ENCODE measurements at regions not wholly inside any gene's neighbourhood (a gene's known extent, or its start where the extent isn't known, plus 50 kb on each side); places are given as distances from the start of the nearest gene placed in this dataset.

GRCh38 chr12:128042825-128043224 lies 224.1 kb upstream of the TMEM132C start:
- TF ChIP-seq POLR2A (IDR thresholded peaks at IDR 0.05; ENCODE audit: extremely low read depth, insufficient read length): no peak
- no peak for TF ChIP-seq MAX (IDR thresholded peaks at IDR 0.05; ENCODE audit: low read depth, low read length)
